ENCODE measurements at regions not wholly inside any gene's neighbourhood (a gene's known extent, or its start where the extent isn't known, plus 50 kb on each side); places are given as distances from the start of the nearest gene placed in this dataset.

DNA sequence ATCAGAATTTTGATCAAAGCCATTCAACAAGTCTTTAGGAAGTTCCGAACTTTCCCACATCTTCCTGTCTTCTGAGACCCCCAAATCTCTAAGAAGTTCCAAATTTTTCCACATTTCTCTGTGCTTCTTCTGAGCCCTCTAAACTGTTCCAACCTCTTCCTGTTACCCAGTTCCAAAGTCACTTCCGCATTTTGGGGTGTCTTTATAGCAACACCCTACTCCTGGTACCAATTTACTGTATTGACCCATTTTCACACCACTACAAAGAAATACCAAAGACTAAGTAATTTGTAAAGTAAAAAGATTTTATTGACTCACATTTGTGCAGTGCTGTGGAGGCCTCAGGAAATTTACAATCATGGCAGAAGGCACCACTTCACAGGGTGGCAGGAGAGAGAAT, 385.8 kb upstream of the GHITM start:
- TF ChIP-seq HOXA7 (CRISPR knock-in tag; IDR thresholded peaks at IDR 0.05) (no peak), EHF (CRISPR knock-in tag; IDR thresholded peaks at IDR 0.05) (no peak), GATA3 (IDR thresholded peaks at IDR 0.05; ENCODE audit: borderline replicate concordance) (no peak), SREBF2 (IDR thresholded peaks at IDR 0.05) (no peak), POLR2A (IDR thresholded peaks at IDR 0.05; ENCODE audit: low read length) (no peak), FOSB (CRISPR knock-in tag; IDR thresholded peaks at IDR 0.05) (no peak), FOSL2 (IDR thresholded peaks at IDR 0.05) (no peak), FOSL2 (CRISPR knock-in tag; IDR thresholded peaks at IDR 0.05) (no peak)
- TF ChIP-seq, protein P1, sequence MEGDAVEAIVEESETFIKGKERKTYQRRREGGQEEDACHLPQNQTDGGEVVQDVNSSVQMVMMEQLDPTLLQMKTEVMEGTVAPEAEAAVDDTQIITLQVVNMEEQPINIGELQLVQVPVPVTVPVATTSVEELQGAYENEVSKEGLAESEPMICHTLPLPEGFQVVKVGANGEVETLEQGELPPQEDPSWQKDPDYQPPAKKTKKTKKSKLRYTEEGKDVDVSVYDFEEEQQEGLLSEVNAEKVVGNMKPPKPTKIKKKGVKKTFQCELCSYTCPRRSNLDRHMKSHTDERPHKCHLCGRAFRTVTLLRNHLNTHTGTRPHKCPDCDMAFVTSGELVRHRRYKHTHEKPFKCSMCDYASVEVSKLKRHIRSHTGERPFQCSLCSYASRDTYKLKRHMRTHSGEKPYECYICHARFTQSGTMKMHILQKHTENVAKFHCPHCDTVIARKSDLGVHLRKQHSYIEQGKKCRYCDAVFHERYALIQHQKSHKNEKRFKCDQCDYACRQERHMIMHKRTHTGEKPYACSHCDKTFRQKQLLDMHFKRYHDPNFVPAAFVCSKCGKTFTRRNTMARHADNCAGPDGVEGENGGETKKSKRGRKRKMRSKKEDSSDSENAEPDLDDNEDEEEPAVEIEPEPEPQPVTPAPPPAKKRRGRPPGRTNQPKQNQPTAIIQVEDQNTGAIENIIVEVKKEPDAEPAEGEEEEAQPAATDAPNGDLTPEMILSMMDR (IDR thresholded peaks at IDR 0.05) = no peak
- TF ChIP-seq, protein P2, sequence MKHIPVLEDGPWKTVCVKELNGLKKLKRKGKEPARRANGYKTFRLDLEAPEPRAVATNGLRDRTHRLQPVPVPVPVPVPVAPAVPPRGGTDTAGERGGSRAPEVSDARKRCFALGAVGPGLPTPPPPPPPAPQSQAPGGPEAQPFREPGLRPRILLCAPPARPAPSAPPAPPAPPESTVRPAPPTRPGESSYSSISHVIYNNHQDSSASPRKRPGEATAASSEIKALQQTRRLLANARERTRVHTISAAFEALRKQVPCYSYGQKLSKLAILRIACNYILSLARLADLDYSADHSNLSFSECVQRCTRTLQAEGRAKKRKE (CRISPR knock-in tag; IDR thresholded peaks at IDR 0.05; ENCODE audit: low read depth) = no peak
- TF ChIP-seq, protein P3, sequence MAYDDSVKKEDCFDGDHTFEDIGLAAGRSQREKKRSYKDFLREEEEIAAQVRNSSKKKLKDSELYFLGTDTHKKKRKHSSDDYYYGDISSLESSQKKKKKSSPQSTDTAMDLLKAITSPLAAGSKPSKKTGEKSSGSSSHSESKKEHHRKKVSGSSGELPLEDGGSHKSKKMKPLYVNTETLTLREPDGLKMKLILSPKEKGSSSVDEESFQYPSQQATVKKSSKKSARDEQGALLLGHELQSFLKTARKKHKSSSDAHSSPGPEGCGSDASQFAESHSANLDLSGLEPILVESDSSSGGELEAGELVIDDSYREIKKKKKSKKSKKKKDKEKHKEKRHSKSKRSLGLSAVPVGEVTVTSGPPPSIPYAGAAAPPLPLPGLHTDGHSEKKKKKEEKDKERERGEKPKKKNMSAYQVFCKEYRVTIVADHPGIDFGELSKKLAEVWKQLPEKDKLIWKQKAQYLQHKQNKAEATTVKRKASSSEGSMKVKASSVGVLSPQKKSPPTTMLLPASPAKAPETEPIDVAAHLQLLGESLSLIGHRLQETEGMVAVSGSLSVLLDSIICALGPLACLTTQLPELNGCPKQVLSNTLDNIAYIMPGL (CRISPR knock-in tag; IDR thresholded peaks at IDR 0.05; ENCODE audit: borderline replicate concordance) = no peak
- TF ChIP-seq, protein P4, sequence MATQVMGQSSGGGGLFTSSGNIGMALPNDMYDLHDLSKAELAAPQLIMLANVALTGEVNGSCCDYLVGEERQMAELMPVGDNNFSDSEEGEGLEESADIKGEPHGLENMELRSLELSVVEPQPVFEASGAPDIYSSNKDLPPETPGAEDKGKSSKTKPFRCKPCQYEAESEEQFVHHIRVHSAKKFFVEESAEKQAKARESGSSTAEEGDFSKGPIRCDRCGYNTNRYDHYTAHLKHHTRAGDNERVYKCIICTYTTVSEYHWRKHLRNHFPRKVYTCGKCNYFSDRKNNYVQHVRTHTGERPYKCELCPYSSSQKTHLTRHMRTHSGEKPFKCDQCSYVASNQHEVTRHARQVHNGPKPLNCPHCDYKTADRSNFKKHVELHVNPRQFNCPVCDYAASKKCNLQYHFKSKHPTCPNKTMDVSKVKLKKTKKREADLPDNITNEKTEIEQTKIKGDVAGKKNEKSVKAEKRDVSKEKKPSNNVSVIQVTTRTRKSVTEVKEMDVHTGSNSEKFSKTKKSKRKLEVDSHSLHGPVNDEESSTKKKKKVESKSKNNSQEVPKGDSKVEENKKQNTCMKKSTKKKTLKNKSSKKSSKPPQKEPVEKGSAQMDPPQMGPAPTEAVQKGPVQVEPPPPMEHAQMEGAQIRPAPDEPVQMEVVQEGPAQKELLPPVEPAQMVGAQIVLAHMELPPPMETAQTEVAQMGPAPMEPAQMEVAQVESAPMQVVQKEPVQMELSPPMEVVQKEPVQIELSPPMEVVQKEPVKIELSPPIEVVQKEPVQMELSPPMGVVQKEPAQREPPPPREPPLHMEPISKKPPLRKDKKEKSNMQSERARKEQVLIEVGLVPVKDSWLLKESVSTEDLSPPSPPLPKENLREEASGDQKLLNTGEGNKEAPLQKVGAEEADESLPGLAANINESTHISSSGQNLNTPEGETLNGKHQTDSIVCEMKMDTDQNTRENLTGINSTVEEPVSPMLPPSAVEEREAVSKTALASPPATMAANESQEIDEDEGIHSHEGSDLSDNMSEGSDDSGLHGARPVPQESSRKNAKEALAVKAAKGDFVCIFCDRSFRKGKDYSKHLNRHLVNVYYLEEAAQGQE (IDR thresholded peaks at IDR 0.05) = no peak
- TF ChIP-seq, protein P5, sequence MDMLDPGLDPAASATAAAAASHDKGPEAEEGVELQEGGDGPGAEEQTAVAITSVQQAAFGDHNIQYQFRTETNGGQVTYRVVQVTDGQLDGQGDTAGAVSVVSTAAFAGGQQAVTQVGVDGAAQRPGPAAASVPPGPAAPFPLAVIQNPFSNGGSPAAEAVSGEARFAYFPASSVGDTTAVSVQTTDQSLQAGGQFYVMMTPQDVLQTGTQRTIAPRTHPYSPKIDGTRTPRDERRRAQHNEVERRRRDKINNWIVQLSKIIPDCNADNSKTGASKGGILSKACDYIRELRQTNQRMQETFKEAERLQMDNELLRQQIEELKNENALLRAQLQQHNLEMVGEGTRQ (IDR thresholded peaks at IDR 0.05) = no peak
- TF ChIP-seq, protein P6, sequence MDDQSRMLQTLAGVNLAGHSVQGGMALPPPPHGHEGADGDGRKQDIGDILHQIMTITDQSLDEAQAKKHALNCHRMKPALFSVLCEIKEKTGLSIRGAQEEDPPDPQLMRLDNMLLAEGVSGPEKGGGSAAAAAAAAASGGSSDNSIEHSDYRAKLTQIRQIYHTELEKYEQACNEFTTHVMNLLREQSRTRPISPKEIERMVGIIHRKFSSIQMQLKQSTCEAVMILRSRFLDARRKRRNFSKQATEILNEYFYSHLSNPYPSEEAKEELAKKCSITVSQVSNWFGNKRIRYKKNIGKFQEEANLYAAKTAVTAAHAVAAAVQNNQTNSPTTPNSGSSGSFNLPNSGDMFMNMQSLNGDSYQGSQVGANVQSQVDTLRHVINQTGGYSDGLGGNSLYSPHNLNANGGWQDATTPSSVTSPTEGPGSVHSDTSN (IDR thresholded peaks at IDR 0.05) = no peak
- CTCF ChIA-PET = no interaction called here
- WGBS (ENCODE audit: missing lambda C conversion rate) = 6% methylated on average over 2 of the region's 2 CpGs
- no peak for ATAC-seq
- POLR2A ChIA-PET = no interaction called here
- FAIRE-seq = no peak
- H3K9me3 ChIP-seq = peaks cover 18% of the 10 kb centered on the region; the same call in 2 of the 3 replicates
- H3K4me2 ChIP-seq = no peak overlapping the region
- H3K27ac ChIP-seq = no peak overlapping the region
- DNase-seq (ENCODE audit: low read depth in 1 of 2, low spot score in 1 of 2) = no peak
- no peak overlapping the region for H3K4me3 ChIP-seq
- no peaks in the 10 kb centered on the region for H3K4me1 ChIP-seq

DNA sequence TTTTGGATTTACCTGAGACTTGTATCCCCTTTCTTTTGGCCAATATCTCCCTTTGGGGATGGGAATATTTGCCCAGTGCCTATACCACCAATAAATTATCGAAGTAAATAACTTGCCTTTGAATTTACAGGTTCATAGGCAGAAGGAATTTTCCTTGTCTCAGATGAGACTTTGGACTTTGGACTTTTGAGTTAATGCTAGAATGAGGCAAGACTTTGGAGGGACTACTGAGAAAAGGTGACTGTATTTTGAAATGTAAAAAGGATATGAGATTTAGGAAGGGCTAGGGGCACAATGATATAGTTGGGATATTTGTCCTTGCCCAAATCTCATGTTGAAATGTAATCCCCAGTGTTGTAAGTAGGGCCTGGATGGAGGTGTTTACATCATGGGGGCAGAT, 384.5 kb upstream of the GHITM start:
- no peak overlapping the region for H3K27ac ChIP-seq
- DNase-seq (ENCODE audit: low read depth in 1 of 2, low spot score in 1 of 2) (no peak), FAIRE-seq (no peak), ATAC-seq (no peak)
- H3K9me3 ChIP-seq = peaks cover 18% of the 10 kb centered on the region; the same call in 2 of the 3 replicates
- CTCF ChIA-PET = no interaction called here
- no peaks in the 10 kb centered on the region for H3K4me1 ChIP-seq
- WGBS (ENCODE audit: missing lambda C conversion rate) = 0% methylated on average over 1 of the region's 1 CpG
- no peak overlapping the region for H3K4me3 ChIP-seq
- POLR2A ChIA-PET = no interaction called here
- no peak overlapping the region for H3K4me2 ChIP-seq
- TF ChIP-seq, protein P1 (IDR thresholded peaks at IDR 0.05) = no peak
- TF ChIP-seq HOXA7 (CRISPR knock-in tag; IDR thresholded peaks at IDR 0.05) = no peak
- no peak for TF ChIP-seq ZNF302 (CRISPR knock-in tag; IDR thresholded peaks at IDR 0.05)
- no peak for TF ChIP-seq RFX5 (IDR thresholded peaks at IDR 0.05)
- TF ChIP-seq, protein P7, sequence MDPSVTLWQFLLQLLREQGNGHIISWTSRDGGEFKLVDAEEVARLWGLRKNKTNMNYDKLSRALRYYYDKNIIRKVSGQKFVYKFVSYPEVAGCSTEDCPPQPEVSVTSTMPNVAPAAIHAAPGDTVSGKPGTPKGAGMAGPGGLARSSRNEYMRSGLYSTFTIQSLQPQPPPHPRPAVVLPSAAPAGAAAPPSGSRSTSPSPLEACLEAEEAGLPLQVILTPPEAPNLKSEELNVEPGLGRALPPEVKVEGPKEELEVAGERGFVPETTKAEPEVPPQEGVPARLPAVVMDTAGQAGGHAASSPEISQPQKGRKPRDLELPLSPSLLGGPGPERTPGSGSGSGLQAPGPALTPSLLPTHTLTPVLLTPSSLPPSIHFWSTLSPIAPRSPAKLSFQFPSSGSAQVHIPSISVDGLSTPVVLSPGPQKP (IDR thresholded peaks at IDR 0.05; ENCODE audit: low read depth, low read length) = no peak
- TF ChIP-seq HEYL (CRISPR knock-in tag; IDR thresholded peaks at IDR 0.05) = no peak
- TF ChIP-seq EHMT2 (IDR thresholded peaks at IDR 0.05; ENCODE audit: low read depth) = no peak
- TF ChIP-seq POLR2A (IDR thresholded peaks at IDR 0.05; ENCODE audit: low read length) = no peak
- TF ChIP-seq ZFP36 (IDR thresholded peaks at IDR 0.05; ENCODE audit: borderline replicate concordance, partially characterized antibody) = no peak
- TF ChIP-seq BHLHE40 (IDR thresholded peaks at IDR 0.05; ENCODE audit: low read depth, low read length) = no peak
- TF ChIP-seq JUNB (IDR thresholded peaks at IDR 0.05) = no peak
- no peak for TF ChIP-seq RNF2 (IDR thresholded peaks at IDR 0.05; ENCODE audit: borderline replicate concordance, low read depth)
- TF ChIP-seq RARB (CRISPR knock-in tag; IDR thresholded peaks at IDR 0.05) = no peak
- TF ChIP-seq EHF (CRISPR knock-in tag; IDR thresholded peaks at IDR 0.05) = no peak

Data from A549 (cell line).